Umbilical cord (tissue), 1 donor: ENCODE measurements at regions not wholly inside any gene's neighbourhood (a gene's known extent, or its start where the extent isn't known, plus 50 kb on each side); places are given as distances from the start of the nearest gene placed in this dataset.

Experiments
- DNase-seq: peaks from one replicate; pipeline ENCODE4 v3.0.0-alpha.2; 2015; ENCODE audit warnings: low spot score

GRCh38 chr9:28912621-28913020 is 1339.3 kb upstream of the C9orf72 start:
- no peak for DNase-seq

- DNase-seq = no peak
Observed at GRCh38 chr9:28915202-28915930, 1342.1 kb upstream of the C9orf72 start.

GRCh38 chr9:28916348-28916747 is 1343.1 kb upstream of the C9orf72 start:
- DNase-seq = no peak

GRCh38 chr9:28921857-28922500 is 1348.7 kb upstream of the C9orf72 start:
- no peak for DNase-seq

GRCh38 chr9:28922891-28923290 is 1349.6 kb upstream of the C9orf72 start:
- DNase-seq = no peak

- no peak for DNase-seq
Observed at GRCh38 chr9:28923351-28923750, 1350.1 kb upstream of the C9orf72 start.

GRCh38 chr9:28925157-28925556 is 1351.9 kb upstream of the C9orf72 start:
- DNase-seq = no peak

GRCh38 chr9:28926306-28926705 is 1353.0 kb upstream of the C9orf72 start:
- no peak for DNase-seq

GRCh38 chr9:28927691-28928090 is 1354.4 kb upstream of the C9orf72 start:
- no peak for DNase-seq

GRCh38 chr9:28929433-28929832 is 1356.2 kb upstream of the C9orf72 start:
- no peak for DNase-seq

- DNase-seq = no peak
Observed at GRCh38 chr9:28930766-28931165, 1357.5 kb upstream of the C9orf72 start.

- DNase-seq = no peak
Observed at GRCh38 chr9:28934111-28934510, 1360.8 kb upstream of the C9orf72 start.

GRCh38 chr9:28938981-28939380 is 1365.7 kb upstream of the C9orf72 start:
- no peak for DNase-seq

GRCh38 chr9:28941856-28942255 is 1368.6 kb upstream of the C9orf72 start:
- DNase-seq = no peak

- DNase-seq = no peak
Observed at GRCh38 chr9:28942941-28943340, 1369.7 kb upstream of the C9orf72 start.

GRCh38 chr9:28946648-28947047 is 1373.4 kb upstream of the C9orf72 start:
- no peak for DNase-seq

GRCh38 chr9:28951945-28952344 is 1378.7 kb upstream of the C9orf72 start:
- DNase-seq = no peak

- DNase-seq = no peak
Observed at GRCh38 chr9:28956116-28956880, 1383.0 kb upstream of the C9orf72 start.

GRCh38 chr9:28960602-28961001 is 1387.3 kb upstream of the C9orf72 start:
- DNase-seq = no peak

GRCh38 chr9:28961623-28962022 is 1388.3 kb upstream of the C9orf72 start:
- no peak for DNase-seq

- no peak for DNase-seq
Observed at GRCh38 chr9:28967226-28967625, 1393.9 kb upstream of the C9orf72 start.

- DNase-seq = no peak
Observed at GRCh38 chr9:28970241-28970654, 1397.0 kb upstream of the C9orf72 start.

GRCh38 chr9:28971881-28972280 is 1398.6 kb upstream of the C9orf72 start:
- no peak for DNase-seq
